Esophagus muscularis mucosa (tissue), 4 donors: ENCODE measurements at regions not wholly inside any gene's neighbourhood (a gene's known extent, or its start where the extent isn't known, plus 50 kb on each side); places are given as distances from the start of the nearest gene placed in this dataset.

Experiments
- DNase-seq: peaks from one replicate; pipeline ENCODE4 v3.0.0-alpha.2; 2017; ENCODE audit errors: extremely low spot score
- H3K27ac ChIP-seq, 4 donors: fragments of 200-600 bp; sonication (generic); replicated peaks in 1 of 4; 1 replicate in 3 of 4; 2 replicates in 1 of 4; pipeline ENCODE4 v1.5.1; 2016 to 2019; ENCODE audit warnings: mild to moderate bottlenecking in 1 of 4
- H3K27me3 ChIP-seq, 4 donors: fragments of 200-600 bp; sonication (generic); one replicate each; pipeline versions ENCODE4 v1.5.1 to v1.6.0; 2016 to 2019
- H3K36me3 ChIP-seq, 4 donors: fragments of 200-600 bp; sonication (generic); one replicate each; pipeline ENCODE4 v1.5.1; 2016 to 2019
- H3K4me1 ChIP-seq, 4 donors: fragments of 200-600 bp; sonication (generic); one replicate each; pipeline ENCODE4 v1.5.1; 2016 to 2019
- H3K4me3 ChIP-seq, 4 donors: fragments of 200-600 bp; sonication (generic); 1 replicate in 2 of 4; 2 replicates in 2 of 4; pipeline ENCODE4 v1.5.1; 2016 to 2019; ENCODE audit warnings: mild to moderate bottlenecking in 4 of 4, moderate library complexity in 1 of 4
- H3K9me3 ChIP-seq, 4 donors: fragments of 200-600 bp; sonication (generic); 1 replicate in 3 of 4; 2 replicates in 1 of 4; pipeline ENCODE4 v1.5.1; 2016 to 2019
- CTCF ChIP-seq, 3 experiments: fragments of 200-600 bp in 2 of 3; fragments of 450-650 bp in 1 of 3; sonication (generic) in 2 of 3; IDR thresholded peaks; one replicate each; pipeline ENCODE4 v1.5.1; 2017 to 2019; ENCODE audit warnings: antibody characterized with exemption in 3 of 3, mild to moderate bottlenecking in 2 of 3, moderate library complexity in 1 of 3
- EP300 ChIP-seq: sonication (generic); formaldehyde crosslinking; IDR thresholded peaks from one replicate; pipeline ENCODE4 v1.6.1; 2017; ENCODE audit warnings: antibody characterized with exemption
- POLR2A ChIP-seq: fragments of 450-650 bp; IDR thresholded peaks from one replicate; pipeline ENCODE4 v1.6.1; 2017; ENCODE audit warnings: antibody characterized with exemption, moderate library complexity, mild to moderate bottlenecking, low read depth
- POLR2AphosphoS5 ChIP-seq, 2 donors: sonication (generic); formaldehyde crosslinking; IDR thresholded peaks; one replicate each; pipeline ENCODE4 v1.6.1; 2017; ENCODE audit warnings: antibody characterized with exemption in 2 of 2
- WGBS: methylation state at CpG from one replicate; pipeline ENCODE4 v1.1.5; 2018; 5-methylcytosine and 5-hydroxymethylcytosine counted together
- intact Hi-C: fragments of 100-400 bp; cut with DNase I; formaldehyde crosslinking; loops from one replicate; pipeline ENCODE4 v1.15.1; 2023

- Histone ChIP-seq H3K4me3 (no peak overlapping the region), H3K27ac (no peak overlapping the region), H3K36me3 (no peaks in the 10 kb centered on the region), H3K4me1 (no peaks in the 10 kb centered on the region), H3K27me3 (no peaks in the 10 kb centered on the region), H3K9me3 (no peaks in the 10 kb centered on the region)
- TF ChIP-seq EP300 = no peak
- no peak for TF ChIP-seq CTCF (IDR thresholded peaks at IDR 0.05)
- no peak for TF ChIP-seq POLR2A
- TF ChIP-seq POLR2AphosphoS5 (IDR thresholded peaks at IDR 0.05) = no peak
- intact Hi-C loops = no loop called here
- DNase-seq = no peak
Observed at GRCh38 chr20:40368876-40369275, 320.2 kb downstream of the MAFB start.

GRCh38 chr20:40361916-40362315, 327.1 kb downstream of the MAFB start:
- Histone ChIP-seq H3K27me3 (peaks cover 0 to 5% (median 0%) of the 10 kb centered on the region in 4 donors), H3K36me3 (no peaks in the 10 kb centered on the region), H3K4me1 (no peaks in the 10 kb centered on the region), H3K9me3 (no peaks in the 10 kb centered on the region), H3K27ac (no peak overlapping the region), H3K4me3 (no peak overlapping the region)
- intact Hi-C loops = no loop called here
- DNase-seq = no peak
- TF ChIP-seq POLR2A = no peak
- no peak for TF ChIP-seq CTCF (IDR thresholded peaks at IDR 0.05)
- no peak for TF ChIP-seq EP300
- no peak for TF ChIP-seq POLR2AphosphoS5 (IDR thresholded peaks at IDR 0.05)
- 40% methylated on average over 1 of the region's 1 CpG for whole genome bisulfite sequencing

- no peak for DNase-seq
- H3K9me3 ChIP-seq = no peaks in the 10 kb centered on the region
- H3K27ac ChIP-seq = no peak overlapping the region
- H3K36me3 ChIP-seq = no peaks in the 10 kb centered on the region
- no peak overlapping the region for H3K4me3 ChIP-seq
- intact Hi-C loops = no loop called here
- TF ChIP-seq POLR2A = no peak
- no peak for TF ChIP-seq POLR2AphosphoS5 (IDR thresholded peaks at IDR 0.05)
- no peak for TF ChIP-seq CTCF (IDR thresholded peaks at IDR 0.05)
- no peak for TF ChIP-seq EP300
- 77% methylated on average over 5 of the region's 5 CpGs for WGBS
- no peaks in the 10 kb centered on the region for H3K4me1 ChIP-seq
- H3K27me3 ChIP-seq = peaks cover 0 to 5% (median 0%) of the 10 kb centered on the region in 4 donors
Observed at GRCh38 chr20:40359131-40359912, 329.7 kb downstream of the MAFB start.

GRCh38 chr20:40354880-40355279, 334.2 kb downstream of the MAFB start:
- 96% methylated on average over 1 of the region's 1 CpG for WGBS

More at GRCh38 chr20:40354880-40355279, 334.2 kb downstream of the MAFB start:
- Histone ChIP-seq H3K4me3 (no peak overlapping the region), H3K27me3 (peaks cover 0 to 3% (median 0%) of the 10 kb centered on the region in 4 donors), H3K27ac (no peak overlapping the region), H3K4me1 (no peaks in the 10 kb centered on the region), H3K9me3 (no peaks in the 10 kb centered on the region), H3K36me3 (no peaks in the 10 kb centered on the region)
- TF ChIP-seq EP300 (no peak), CTCF (IDR thresholded peaks at IDR 0.05) (no peak), POLR2A (no peak), POLR2AphosphoS5 (IDR thresholded peaks at IDR 0.05) (no peak)
- no peak for DNase-seq
- intact Hi-C loops = no loop called here
